HCT116 (cell line): ENCODE measurements at regions not wholly inside any gene's neighbourhood (a gene's known extent, or its start where the extent isn't known, plus 50 kb on each side); places are given as distances from the start of the nearest gene placed in this dataset.

ENCODE experiments used
- ATAC-seq: fragments of 200-7000 bp; cut with Tn5 transposase; 2 replicates; pipeline ENCODE4 v1.9.1; 2020; ENCODE audit warnings: mild to moderate bottlenecking, moderate library complexity
- BruUV-seq: library from RNA; stranded (reverse); fragments of 400-500 nt; replicated peaks from 2 replicates; lab custom pipeline; 2021; lab: Mats Ljungman, UMichigan
- CTCF ChIA-PET: fragments of 300-600 bp; sonication (Branson Sonifier 250); formaldehyde crosslinking; loops from one replicate; lab custom pipeline; 2021; ENCODE audit warnings: antibody characterized with exemption; lab: Charles Lee
- POLR2A ChIA-PET: fragments of 300-600, 350-600 bp; sonication (Branson Sonifier 250); formaldehyde crosslinking; loops from one replicate; lab custom pipeline; 2021; ENCODE audit warnings: antibody characterized with exemption; lab: Charles Lee
- RAD21 ChIA-PET, 2 experiments: fragments of 300-600 bp; sonication (Branson Sonifier 250); formaldehyde crosslinking; loops; one replicate each; lab custom pipeline; 2023; ENCODE audit warnings: low total read pairs in 2 of 2; ENCODE audit not compliant: uncharacterized antibody in 2 of 2, unreplicated experiment in 2 of 2, low non-redundant PET in 1 of 2; lab: Charles Lee
- DNase-seq: peaks from one replicate; pipeline ENCODE4 v3.0.0-alpha.2; 2010; ENCODE audit warnings: low read depth, low spot score
- H2AFZ ChIP-seq: fragments of 200-600 bp; shearing (Covaris generic), sonication (generic); 2 replicates; pipeline ENCODE4 v1.6.1; 2017; ENCODE audit warnings: low read depth, mixed run types, mixed read lengths, antibody characterized with exemption, low read length; ENCODE audit not compliant: poor library complexity, severe bottlenecking
- H3K27ac ChIP-seq: 2 replicates; pipeline ENCODE4 v1.5.1; 2012; ENCODE audit warnings: low read depth, low read length
- H3K27me3 ChIP-seq: fragments of 200-600 bp; sonication (generic); 2 replicates; pipeline ENCODE4 v1.6.1; 2016; ENCODE audit warnings: mixed run types, low read length, mixed read lengths; ENCODE audit not compliant: insufficient read depth
- H3K36me3 ChIP-seq, 2 experiments: fragments of 200-500 bp in 1 of 2; fragments of 200-600 bp in 1 of 2; sonication (Bioruptor generic) in 1 of 2; sonication (generic) in 1 of 2; 2 replicates each; pipeline versions ENCODE4 v1.5.1 to v1.6.1; 2014 to 2016; ENCODE audit warnings: low read length in 2 of 2, inconsistent platforms in 1 of 2, mixed read lengths in 1 of 2, mixed run types in 1 of 2; ENCODE audit not compliant: insufficient read depth in 2 of 2, control insufficient read depth in 1 of 2
- H3K4me1 ChIP-seq, 2 experiments: fragments of 200-600 bp in 1 of 2; sonication (generic) in 1 of 2; 2 replicates each; pipeline versions ENCODE4 v1.5.1 to v1.6.1; 2012 to 2017; ENCODE audit warnings: low read length in 2 of 2, inconsistent platforms in 1 of 2, mild to moderate bottlenecking in 1 of 2, mixed read lengths in 1 of 2, mixed run types in 1 of 2, moderate library complexity in 1 of 2; ENCODE audit not compliant: insufficient read depth in 2 of 2, control insufficient read depth in 1 of 2
- H3K4me2 ChIP-seq: fragments of 200-600 bp; sonication (generic); 2 replicates; pipeline ENCODE4 v1.6.1; 2017; ENCODE audit warnings: mixed run types, low read length, mixed read lengths
- H3K4me3 ChIP-seq, 2 experiments: fragments of 200-600 bp in 1 of 2; sonication (generic) in 1 of 2; replicated peaks in 1 of 2; 2 replicates each; pipeline ENCODE4 v1.5.1; 2011 to 2016; ENCODE audit warnings: low read length in 2 of 2, control low read depth in 1 of 2, low read depth in 1 of 2, mild to moderate bottlenecking in 1 of 2, mixed read lengths in 1 of 2, mixed run types in 1 of 2
- H3K79me2 ChIP-seq: fragments of 200-600 bp; sonication (generic); 2 replicates; pipeline ENCODE4 v1.6.1; 2017; ENCODE audit warnings: mild to moderate bottlenecking, mixed run types, low read length, moderate library complexity, mixed read lengths; ENCODE audit not compliant: insufficient read depth
- H3K9ac ChIP-seq: fragments of 200-600 bp; sonication (generic); 2 replicates; pipeline ENCODE4 v1.6.1; 2016; ENCODE audit warnings: low read length, mixed read lengths
- H3K9me2 ChIP-seq: fragments of 200-600 bp; sonication (generic), shearing (Covaris generic); 2 replicates; pipeline ENCODE4 v1.6.1; 2017; ENCODE audit warnings: mixed run types, mild to moderate bottlenecking, moderate library complexity; ENCODE audit not compliant: insufficient read depth
- H3K9me3 ChIP-seq, 2 experiments: fragments of 200-500 bp in 1 of 2; fragments of 200-600 bp in 1 of 2; sonication (Bioruptor generic) in 1 of 2; sonication (generic) in 1 of 2; 2 replicates each; pipeline ENCODE4 v1.6.1; 2014 to 2017; ENCODE audit warnings: low read length in 2 of 2, mixed read lengths in 2 of 2, inconsistent platforms in 1 of 2, low read depth in 1 of 2, mild to moderate bottlenecking in 1 of 2, mixed run types in 1 of 2, moderate library complexity in 1 of 2; ENCODE audit not compliant: control insufficient read depth in 1 of 2, insufficient read depth in 1 of 2
- H4K20me1 ChIP-seq: fragments of 200-600 bp; sonication (generic), shearing (Covaris generic); 2 replicates; pipeline ENCODE4 v1.6.1; 2017; ENCODE audit warnings: mixed run types, mild to moderate bottlenecking, moderate library complexity; ENCODE audit not compliant: insufficient read depth
- CBX3 ChIP-seq: IDR thresholded peaks from 2 replicates; pipeline ENCODE4 v1.6.1; 2012; ENCODE audit warnings: low read depth
- CTCF ChIP-seq, 3 experiments: fragments of 200-600 bp in 1 of 3; sonication (generic) in 1 of 3; IDR thresholded peaks in 2 of 3; conservative IDR thresholded peaks in 1 of 3; 2 replicates each; pipeline ENCODE4 v1.5.1; 2012 to 2017; ENCODE audit warnings: low read depth in 2 of 3, low read length in 2 of 3, antibody characterized with exemption in 1 of 3, borderline replicate concordance in 1 of 3, control low read depth in 1 of 3, mild to moderate bottlenecking in 1 of 3, mixed read lengths in 1 of 3, mixed run types in 1 of 3, moderate library complexity in 1 of 3; ENCODE audit not compliant: insufficient read depth in 1 of 3
- EGR1 ChIP-seq: IDR thresholded peaks from 2 replicates; pipeline ENCODE4 v1.6.1; 2012; ENCODE audit warnings: low read depth
- EZH2 ChIP-seq: fragments of 200-600 bp; sonication (generic); IDR thresholded peaks from 2 replicates; pipeline ENCODE4 v1.6.1; 2017; ENCODE audit warnings: antibody characterized with exemption, mixed run types
- EZH2phosphoT487 ChIP-seq: fragments of 200-600 bp; IDR thresholded peaks from 2 replicates; pipeline ENCODE4 v1.6.1; 2018; ENCODE audit warnings: antibody characterized with exemption, borderline replicate concordance
- FOSL1 ChIP-seq: IDR thresholded peaks from 2 replicates; pipeline ENCODE4 v1.6.1; 2012; ENCODE audit warnings: low read depth
- MAX ChIP-seq: IDR thresholded peaks from 2 replicates; pipeline ENCODE4 v1.6.1; 2012
- POLR2A ChIP-seq: IDR thresholded peaks from 2 replicates; pipeline ENCODE4 v1.7.0; 2011; ENCODE audit warnings: borderline replicate concordance; ENCODE audit not compliant: insufficient read depth, insufficient read length; ENCODE audit errors: extremely low read depth
- POLR2AphosphoS5 ChIP-seq: IDR thresholded peaks from 2 replicates; pipeline ENCODE4 v1.6.1; 2011; ENCODE audit warnings: mild to moderate bottlenecking, low read depth, low read length, moderate library complexity
- RAD21 ChIP-seq: IDR thresholded peaks from 2 replicates; pipeline ENCODE4 v1.6.1; 2012; ENCODE audit warnings: low read depth, mild to moderate bottlenecking
- REST ChIP-seq: IDR thresholded peaks from 2 replicates; pipeline ENCODE4 v1.6.1; 2012; ENCODE audit warnings: low read depth
- SIN3A ChIP-seq: IDR thresholded peaks from 2 replicates; pipeline ENCODE4 v1.6.1; 2012; ENCODE audit warnings: low read depth
- SP1 ChIP-seq: IDR thresholded peaks from 2 replicates; pipeline ENCODE4 v1.6.1; 2012; ENCODE audit warnings: low read depth
- SRF ChIP-seq: IDR thresholded peaks from 2 replicates; pipeline ENCODE4 v1.6.1; 2012; ENCODE audit warnings: low read depth
- YY1 ChIP-seq: IDR thresholded peaks from 2 replicates; pipeline ENCODE4 v1.6.1; 2011; ENCODE audit warnings: low read length, low read depth, moderate library complexity, mild to moderate bottlenecking; ENCODE audit not compliant: insufficient replicate concordance; ENCODE audit errors: extremely low read depth
- ZNF274 ChIP-seq: fragments of 200-500 bp; sonication (Bioruptor generic); IDR thresholded peaks from 2 replicates; pipeline ENCODE4 v1.6.1; 2014; ENCODE audit warnings: mild to moderate bottlenecking, low read depth, low read length, inconsistent platforms
- intact Hi-C: fragments of 100-400 bp; cut with micrococcal nuclease; formaldehyde crosslinking; loops from 2 replicates; pipeline ENCODE4 v1.10.0; 2022
- TF ChIP-seq, protein P1 (sequence below): IDR thresholded peaks from 2 replicates; pipeline ENCODE4 v1.6.1; 2012

DNA sequence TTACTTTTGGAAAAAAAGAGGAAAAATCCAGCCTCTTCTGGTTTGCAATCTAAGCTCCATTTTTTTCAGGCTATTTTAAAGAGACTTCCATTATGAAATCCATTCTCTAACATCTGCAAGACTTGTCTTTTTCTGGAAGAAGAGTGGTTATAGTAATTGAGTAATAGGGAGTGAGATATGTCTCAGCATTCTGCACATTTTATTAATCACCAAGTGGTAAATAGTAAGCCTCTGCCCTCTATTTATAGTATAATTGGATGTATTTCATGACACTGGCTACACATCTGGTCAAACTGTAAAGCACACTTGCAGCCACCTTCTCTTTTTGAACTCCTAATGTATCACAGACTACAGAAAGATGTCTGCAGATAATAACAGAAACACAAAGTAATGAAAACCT is 391.1 kb downstream of the ETS1 start:
- Histone ChIP-seq H3K27ac (no peak overlapping the region), H3K79me2 (no peaks in the 10 kb centered on the region), H3K4me3 (no peak overlapping the region), H3K9me2 (no peaks in the 10 kb centered on the region), H3K9me3 (no peaks in the 10 kb centered on the region), H3K4me2 (no peak overlapping the region), H4K20me1 (no peaks in the 10 kb centered on the region), H2AFZ (no peak overlapping the region), H3K27me3 (no peaks in the 10 kb centered on the region), H3K9ac (no peak overlapping the region), H3K36me3 (no peaks in the 10 kb centered on the region), H3K4me1 (no peaks in the 10 kb centered on the region)
- no peak for DNase-seq
- ChIA-PET POLR2A (no interaction called here), CTCF (no interaction called here), RAD21 (no interaction called here)
- intact Hi-C loops: no loop called here
- BruUV-seq: no TSS peak
- TF ChIP-seq POLR2A (no peak), YY1 (no peak), RAD21 (no peak), CTCF (IDR thresholded peaks at IDR 0.05 in 2 of 3, conservative IDR thresholded peaks at IDR 0.05 in 1 of 3; ENCODE audit: borderline replicate concordance in 1 of 3, insufficient read depth in 1 of 3, low read depth in 2 of 3, low read length in 2 of 3) (no peak), MAX (no peak), FOSL1 (no peak), ZNF274 (no peak), REST (no peak), EZH2 (no peak), SP1 (no peak), POLR2AphosphoS5 (no peak), EGR1 (no peak), SRF (no peak), EZH2phosphoT487 (no peak), CBX3 (no peak), SIN3A (no peak)
- TF ChIP-seq, protein P1, sequence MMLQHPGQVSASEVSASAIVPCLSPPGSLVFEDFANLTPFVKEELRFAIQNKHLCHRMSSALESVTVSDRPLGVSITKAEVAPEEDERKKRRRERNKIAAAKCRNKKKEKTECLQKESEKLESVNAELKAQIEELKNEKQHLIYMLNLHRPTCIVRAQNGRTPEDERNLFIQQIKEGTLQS: no peak
- ATAC-seq: no peak
